ENCODE measurements at regions not wholly inside any gene's neighbourhood (a gene's known extent, or its start where the extent isn't known, plus 50 kb on each side); places are given as distances from the start of the nearest gene placed in this dataset.

DNA sequence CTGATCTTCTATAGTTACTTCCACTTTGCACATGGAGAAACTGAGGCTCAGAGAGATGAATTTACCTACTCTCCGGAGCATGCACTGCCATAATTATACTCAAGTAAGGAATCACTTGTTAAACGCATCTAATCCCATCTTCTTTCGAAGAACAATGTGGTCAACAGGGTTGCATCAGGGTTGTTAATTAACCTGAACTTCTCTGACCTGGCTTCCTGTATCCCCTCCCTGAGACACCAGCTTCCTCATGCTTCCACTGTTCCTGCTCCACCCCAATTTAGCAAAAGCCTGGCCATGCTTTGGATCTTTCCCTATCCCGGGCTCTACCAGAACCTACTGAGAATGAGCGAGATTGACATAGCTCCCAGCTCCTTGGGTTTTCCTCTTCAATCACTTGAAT is 136.7 kb downstream of the SMIM20 start:
- H3K4me3 ChIP-seq (ENCODE audit: low read depth in 2 of 2, low read length in 2 of 2), result no peak overlapping the region
- no peaks in the 10 kb centered on the region for H3K27me3 ChIP-seq (ENCODE audit: control insufficient read depth, insufficient read depth, low read length)
- TF ChIP-seq POLR2AphosphoS5 (IDR thresholded peaks at IDR 0.05; ENCODE audit: low read depth, low read length) (no peak), SIN3A (IDR thresholded peaks at IDR 0.05; ENCODE audit: borderline replicate concordance, insufficient read depth, low read depth, low read length) (no peak), TCF7L2 (IDR thresholded peaks at IDR 0.05; ENCODE audit: low read depth, low read length) (no peak)
- TF ChIP-seq, protein P1, sequence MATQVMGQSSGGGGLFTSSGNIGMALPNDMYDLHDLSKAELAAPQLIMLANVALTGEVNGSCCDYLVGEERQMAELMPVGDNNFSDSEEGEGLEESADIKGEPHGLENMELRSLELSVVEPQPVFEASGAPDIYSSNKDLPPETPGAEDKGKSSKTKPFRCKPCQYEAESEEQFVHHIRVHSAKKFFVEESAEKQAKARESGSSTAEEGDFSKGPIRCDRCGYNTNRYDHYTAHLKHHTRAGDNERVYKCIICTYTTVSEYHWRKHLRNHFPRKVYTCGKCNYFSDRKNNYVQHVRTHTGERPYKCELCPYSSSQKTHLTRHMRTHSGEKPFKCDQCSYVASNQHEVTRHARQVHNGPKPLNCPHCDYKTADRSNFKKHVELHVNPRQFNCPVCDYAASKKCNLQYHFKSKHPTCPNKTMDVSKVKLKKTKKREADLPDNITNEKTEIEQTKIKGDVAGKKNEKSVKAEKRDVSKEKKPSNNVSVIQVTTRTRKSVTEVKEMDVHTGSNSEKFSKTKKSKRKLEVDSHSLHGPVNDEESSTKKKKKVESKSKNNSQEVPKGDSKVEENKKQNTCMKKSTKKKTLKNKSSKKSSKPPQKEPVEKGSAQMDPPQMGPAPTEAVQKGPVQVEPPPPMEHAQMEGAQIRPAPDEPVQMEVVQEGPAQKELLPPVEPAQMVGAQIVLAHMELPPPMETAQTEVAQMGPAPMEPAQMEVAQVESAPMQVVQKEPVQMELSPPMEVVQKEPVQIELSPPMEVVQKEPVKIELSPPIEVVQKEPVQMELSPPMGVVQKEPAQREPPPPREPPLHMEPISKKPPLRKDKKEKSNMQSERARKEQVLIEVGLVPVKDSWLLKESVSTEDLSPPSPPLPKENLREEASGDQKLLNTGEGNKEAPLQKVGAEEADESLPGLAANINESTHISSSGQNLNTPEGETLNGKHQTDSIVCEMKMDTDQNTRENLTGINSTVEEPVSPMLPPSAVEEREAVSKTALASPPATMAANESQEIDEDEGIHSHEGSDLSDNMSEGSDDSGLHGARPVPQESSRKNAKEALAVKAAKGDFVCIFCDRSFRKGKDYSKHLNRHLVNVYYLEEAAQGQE (IDR thresholded peaks at IDR 0.05; ENCODE audit: insufficient read depth in 1 of 2, low read depth in 2 of 2, low read length in 1 of 2), result no peak
- TF ChIP-seq, protein P2, sequence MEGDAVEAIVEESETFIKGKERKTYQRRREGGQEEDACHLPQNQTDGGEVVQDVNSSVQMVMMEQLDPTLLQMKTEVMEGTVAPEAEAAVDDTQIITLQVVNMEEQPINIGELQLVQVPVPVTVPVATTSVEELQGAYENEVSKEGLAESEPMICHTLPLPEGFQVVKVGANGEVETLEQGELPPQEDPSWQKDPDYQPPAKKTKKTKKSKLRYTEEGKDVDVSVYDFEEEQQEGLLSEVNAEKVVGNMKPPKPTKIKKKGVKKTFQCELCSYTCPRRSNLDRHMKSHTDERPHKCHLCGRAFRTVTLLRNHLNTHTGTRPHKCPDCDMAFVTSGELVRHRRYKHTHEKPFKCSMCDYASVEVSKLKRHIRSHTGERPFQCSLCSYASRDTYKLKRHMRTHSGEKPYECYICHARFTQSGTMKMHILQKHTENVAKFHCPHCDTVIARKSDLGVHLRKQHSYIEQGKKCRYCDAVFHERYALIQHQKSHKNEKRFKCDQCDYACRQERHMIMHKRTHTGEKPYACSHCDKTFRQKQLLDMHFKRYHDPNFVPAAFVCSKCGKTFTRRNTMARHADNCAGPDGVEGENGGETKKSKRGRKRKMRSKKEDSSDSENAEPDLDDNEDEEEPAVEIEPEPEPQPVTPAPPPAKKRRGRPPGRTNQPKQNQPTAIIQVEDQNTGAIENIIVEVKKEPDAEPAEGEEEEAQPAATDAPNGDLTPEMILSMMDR (IDR thresholded peaks at IDR 0.05), result no peak
- no peaks in the 10 kb centered on the region for H3K4me1 ChIP-seq (ENCODE audit: control insufficient read depth, insufficient read depth, low read length)
- intact Hi-C loops (cut with micrococcal nuclease; ENCODE audit: unreplicated experiment), result no loop called here
- no peaks in the 10 kb centered on the region for H3K9me3 ChIP-seq (ENCODE audit: control insufficient read depth, insufficient read depth, low read depth, low read length)
- ChIA-PET POLR2A (no interaction called here), CTCF (no interaction called here)
- no TSS peak for BruUV-seq (replicated peaks)
- H3K27ac ChIP-seq (ENCODE audit: low read length), result no peak overlapping the region
- no peak for ATAC-seq
- DNase-seq (ENCODE audit: low read depth, low spot score), result no peak
- in situ Hi-C loops (cut with HindIII; ENCODE audit: low pct_unique_long_range_greater_than_20kb, low sequenced_read_pairs), result no loop called here
- no peaks in the 10 kb centered on the region for H3K36me3 ChIP-seq (ENCODE audit: control insufficient read depth, insufficient read depth, low read length)

DNA sequence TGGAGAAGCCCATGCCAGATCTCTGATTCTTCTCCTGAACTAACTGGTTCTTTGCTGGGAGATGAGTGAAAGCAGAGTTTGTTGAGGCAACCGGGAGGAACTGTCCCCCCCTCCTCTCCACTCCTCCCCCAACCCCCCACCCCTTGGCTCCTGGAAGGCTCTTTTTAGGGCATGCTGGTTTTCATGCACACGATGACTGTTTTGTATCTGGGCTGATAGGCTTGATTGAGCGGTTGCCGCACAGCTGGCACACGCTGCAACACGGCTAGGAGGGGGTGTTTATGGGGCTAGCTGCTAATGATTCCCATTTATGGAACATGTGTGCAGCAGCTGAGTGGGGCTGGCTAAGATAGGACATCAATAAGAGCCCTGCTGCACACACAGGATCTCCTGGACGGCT is 137.2 kb downstream of the SMIM20 start:
- no peaks in the 10 kb centered on the region for H3K9me3 ChIP-seq (ENCODE audit: control insufficient read depth, insufficient read depth, low read depth, low read length)
- intact Hi-C loops (cut with micrococcal nuclease; ENCODE audit: unreplicated experiment) (no loop called here), in situ Hi-C loops (cut with HindIII; ENCODE audit: low pct_unique_long_range_greater_than_20kb, low sequenced_read_pairs) (no loop called here)
- H3K27ac ChIP-seq (ENCODE audit: low read length), result no peak overlapping the region
- TF ChIP-seq, protein P2 (IDR thresholded peaks at IDR 0.05), result no peak
- TF ChIP-seq SIN3A (IDR thresholded peaks at IDR 0.05; ENCODE audit: borderline replicate concordance, insufficient read depth, low read depth, low read length), result no peak
- no peak for TF ChIP-seq TCF7L2 (IDR thresholded peaks at IDR 0.05; ENCODE audit: low read depth, low read length)
- TF ChIP-seq POLR2AphosphoS5 (IDR thresholded peaks at IDR 0.05; ENCODE audit: low read depth, low read length), result no peak
- TF ChIP-seq, protein P1 (IDR thresholded peaks at IDR 0.05; ENCODE audit: insufficient read depth in 1 of 2, low read depth in 2 of 2, low read length in 1 of 2), result no peak
- no peaks in the 10 kb centered on the region for H3K4me1 ChIP-seq (ENCODE audit: control insufficient read depth, insufficient read depth, low read length)
- ChIA-PET POLR2A (no interaction called here), CTCF (no interaction called here)
- H3K4me3 ChIP-seq (ENCODE audit: low read depth in 2 of 2, low read length in 2 of 2), result no peak overlapping the region
- no peaks in the 10 kb centered on the region for H3K27me3 ChIP-seq (ENCODE audit: control insufficient read depth, insufficient read depth, low read length)
- no peaks in the 10 kb centered on the region for H3K36me3 ChIP-seq (ENCODE audit: control insufficient read depth, insufficient read depth, low read length)
- DNase-seq (ENCODE audit: low read depth, low spot score), result no peak
- no peak for ATAC-seq
- no TSS peak for BruUV-seq (replicated peaks)

All from Panc1 (cell line).